ENCODE measurements at regions not wholly inside any gene's neighbourhood (a gene's known extent, or its start where the extent isn't known, plus 50 kb on each side); places are given as distances from the start of the nearest gene placed in this dataset.

GRCh38 chr5:1668141-1668721, 131.4 kb downstream of the MRPL36 start:
- TF ChIP-seq CTCF (conservative IDR thresholded peaks at IDR 0.05; ENCODE audit: low read length) (no peak), EZH2phosphoT487 (IDR thresholded peaks at IDR 0.05; ENCODE audit: borderline replicate concordance, low read depth, low read length) (no peak)

Measured in OCI-LY7 (cell line).